ENCODE measurements at regions not wholly inside any gene's neighbourhood (a gene's known extent, or its start where the extent isn't known, plus 50 kb on each side); places are given as distances from the start of the nearest gene placed in this dataset.

GRCh38 chr13:105597573-105597972, 937.9 kb downstream of the EFNB2 start:
- DNase-seq (no peak), ATAC-seq (peak in 1 of 2 donors; percentile 7)
- intact Hi-C loops (cut with DNase I), result no loop called here

- intact Hi-C loops (cut with DNase I), result no loop called here
- DNase-seq (no peak), ATAC-seq (no peak)
Measured at GRCh38 chr13:105595471-105595870, 940.0 kb downstream of the EFNB2 start.

GRCh38 chr13:105591277-105591676, 944.2 kb downstream of the EFNB2 start:
- ATAC-seq, result no peak
- no peak for DNase-seq
- intact Hi-C loops (cut with DNase I), result no loop called here

- no peak for ATAC-seq
- DNase-seq, result no peak
- intact Hi-C loops (cut with DNase I), result no loop called here
Measured at GRCh38 chr13:105587786-105588185, 947.7 kb downstream of the EFNB2 start.

- DNase-seq (no peak), ATAC-seq (no peak)
- intact Hi-C loops (cut with DNase I), result no loop called here
Measured at GRCh38 chr13:105579821-105580710, 955.4 kb downstream of the EFNB2 start.

GRCh38 chr13:105573136-105573535, 962.3 kb downstream of the EFNB2 start:
- ATAC-seq (no peak), DNase-seq (no peak)
- intact Hi-C loops (cut with DNase I), result no loop called here

- ATAC-seq, result no peak
- DNase-seq, result no peak
- intact Hi-C loops (cut with DNase I), result no loop called here
Measured at GRCh38 chr13:105572401-105572800, 963.1 kb downstream of the EFNB2 start.

GRCh38 chr13:105569816-105570215, 965.6 kb downstream of the EFNB2 start:
- intact Hi-C loops (cut with DNase I), result no loop called here
- ATAC-seq, result no peak

GRCh38 chr13:105567951-105568525, 967.4 kb downstream of the EFNB2 start:
- no peak for DNase-seq
- intact Hi-C loops (cut with DNase I), result no loop called here
- no peak for ATAC-seq

More at GRCh38 chr13:105569816-105570215, 965.6 kb downstream of the EFNB2 start:
- DNase-seq, result no peak

- ATAC-seq (no peak), DNase-seq (no peak)
- intact Hi-C loops (cut with DNase I), result no loop called here
Measured at GRCh38 chr13:105565136-105565727, 970.2 kb downstream of the EFNB2 start.

GRCh38 chr13:105552078-105552477, 983.4 kb downstream of the EFNB2 start:
- intact Hi-C loops (cut with DNase I), result no loop called here
- DNase-seq, result no peak
- no peak for ATAC-seq

GRCh38 chr13:105547851-105548250, 987.6 kb downstream of the EFNB2 start:
- DNase-seq (no peak), ATAC-seq (peak in 1 of 2 donors; percentile 34)
- intact Hi-C loops (cut with DNase I), result no loop called here

- intact Hi-C loops (cut with DNase I), result no loop called here
- DNase-seq (no peak), ATAC-seq (no peak)
Measured at GRCh38 chr13:105545811-105546210, 989.7 kb downstream of the EFNB2 start.

GRCh38 chr13:105543742-105544141, 991.7 kb downstream of the EFNB2 start:
- intact Hi-C loops (cut with DNase I), result no loop called here
- DNase-seq, result no peak
- ATAC-seq, result no peak

- intact Hi-C loops (cut with DNase I), result no loop called here
- no peak for ATAC-seq
- DNase-seq, result no peak
Measured at GRCh38 chr13:105541565-105541964, 993.9 kb downstream of the EFNB2 start.

GRCh38 chr13:105538346-105538745, 997.1 kb downstream of the EFNB2 start:
- intact Hi-C loops (cut with DNase I), result no loop called here
- no peak for ATAC-seq
- no peak for DNase-seq

GRCh38 chr13:105537113-105537512, 998.3 kb downstream of the EFNB2 start:
- intact Hi-C loops (cut with DNase I), result no loop called here
- DNase-seq, result no peak
- ATAC-seq, result no peak

GRCh38 chr13:105530468-105530867, 1005.0 kb downstream of the EFNB2 start:
- intact Hi-C loops (cut with DNase I), result no loop called here
- DNase-seq (no peak), ATAC-seq (no peak)

- DNase-seq, result no peak
- intact Hi-C loops (cut with DNase I), result no loop called here
- ATAC-seq, result no peak
Measured at GRCh38 chr13:105527127-105527526, 1008.3 kb downstream of the EFNB2 start.

- intact Hi-C loops (cut with DNase I), result no loop called here
- ATAC-seq, result no peak
- DNase-seq, result no peak
Measured at GRCh38 chr13:105519771-105520170, 1015.7 kb downstream of the EFNB2 start.

All from left cardiac atrium (tissue), 4 donors.